ENCODE measurements at regions not wholly inside any gene's neighbourhood (a gene's known extent, or its start where the extent isn't known, plus 50 kb on each side); places are given as distances from the start of the nearest gene placed in this dataset.

GRCh38 chr7:42739638-42740037 lies 172.2 kb downstream of the C7orf25 start:
- no peak overlapping the region for H3K4me3 ChIP-seq (ENCODE audit: low read length)
- no peaks in the 10 kb centered on the region for H3K27me3 ChIP-seq (ENCODE audit: insufficient read depth, low read length)
- H3K4me1 ChIP-seq (ENCODE audit: insufficient read depth, low read length) = peaks cover 3% of the 10 kb centered on the region; the same call in 1 of the 2 replicates
- no peaks in the 10 kb centered on the region for H3K9me3 ChIP-seq (ENCODE audit: insufficient read depth, low read depth, low read length)
- H3K27ac ChIP-seq (ENCODE audit: low read length) = no peak overlapping the region
- no peak overlapping the region for H3K9ac ChIP-seq (ENCODE audit: low read depth, low read length)
- H3K36me3 ChIP-seq (ENCODE audit: insufficient read depth, low read depth, low read length) = no peaks in the 10 kb centered on the region

GRCh38 chr7:42736931-42737330 lies 174.9 kb downstream of the C7orf25 start:
- Histone ChIP-seq H3K36me3 (ENCODE audit: insufficient read depth, low read depth, low read length) (no peaks in the 10 kb centered on the region), H3K27ac (ENCODE audit: low read length) (no peak overlapping the region), H3K27me3 (ENCODE audit: insufficient read depth, low read length) (no peaks in the 10 kb centered on the region), H3K4me1 (ENCODE audit: insufficient read depth, low read length) (no peaks in the 10 kb centered on the region), H3K9me3 (ENCODE audit: insufficient read depth, low read depth, low read length) (no peaks in the 10 kb centered on the region), H3K9ac (ENCODE audit: low read depth, low read length) (no peak overlapping the region), H3K4me3 (ENCODE audit: low read length) (no peak overlapping the region)

DNA sequence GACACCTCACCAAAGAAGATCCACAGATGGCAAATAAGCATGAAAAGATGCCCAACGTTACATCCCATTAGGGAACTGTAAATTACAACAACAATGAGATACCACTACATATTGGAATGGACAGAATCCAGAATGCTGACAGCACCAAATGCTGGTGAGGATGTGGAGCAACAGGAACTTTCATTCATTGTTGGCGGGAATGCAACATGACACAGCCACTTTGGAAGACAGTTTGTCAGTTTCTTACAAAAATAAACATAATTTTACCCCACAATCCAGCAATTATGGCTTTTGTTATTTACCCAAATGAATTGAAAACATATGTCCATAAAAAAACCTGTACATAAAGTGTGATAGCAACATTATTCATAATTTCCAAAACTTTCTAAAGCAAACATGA lies 176.8 kb downstream of the C7orf25 start:
- H3K36me3 ChIP-seq (ENCODE audit: insufficient read depth, low read depth, low read length) = no peaks in the 10 kb centered on the region
- H3K4me3 ChIP-seq (ENCODE audit: low read length) = no peak overlapping the region
- no peaks in the 10 kb centered on the region for H3K4me1 ChIP-seq (ENCODE audit: insufficient read depth, low read length)
- H3K9ac ChIP-seq (ENCODE audit: low read depth, low read length) = no peak overlapping the region
- no peak overlapping the region for H3K27ac ChIP-seq (ENCODE audit: low read length)
- H3K9me3 ChIP-seq (ENCODE audit: insufficient read depth, low read depth, low read length) = no peaks in the 10 kb centered on the region
- H3K27me3 ChIP-seq (ENCODE audit: insufficient read depth, low read length) = no peaks in the 10 kb centered on the region

DNA sequence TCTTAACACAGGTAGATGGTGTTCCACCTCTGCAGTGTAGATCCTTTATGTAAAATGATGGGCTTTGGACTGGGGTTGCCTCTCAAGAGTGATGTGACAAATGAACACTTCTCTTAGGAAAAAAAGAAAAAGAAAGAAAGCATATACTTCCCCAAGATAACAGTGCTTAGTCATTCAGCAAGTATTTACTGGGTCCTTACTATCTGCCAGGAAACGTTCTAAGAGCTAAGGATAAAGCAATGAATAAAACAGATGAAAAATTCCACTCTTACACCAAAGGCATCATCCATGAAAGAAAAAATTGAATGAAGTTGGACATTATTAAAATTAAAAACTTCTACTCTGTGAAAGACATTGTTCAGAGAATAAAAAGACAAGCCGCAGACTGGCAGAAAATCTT lies 177.3 kb downstream of the C7orf25 start:
- Histone ChIP-seq H3K9ac (ENCODE audit: low read depth, low read length) (no peak overlapping the region), H3K36me3 (ENCODE audit: insufficient read depth, low read depth, low read length) (no peaks in the 10 kb centered on the region), H3K27me3 (ENCODE audit: insufficient read depth, low read length) (no peaks in the 10 kb centered on the region), H3K9me3 (ENCODE audit: insufficient read depth, low read depth, low read length) (no peaks in the 10 kb centered on the region), H3K27ac (ENCODE audit: low read length) (no peak overlapping the region), H3K4me3 (ENCODE audit: low read length) (no peak overlapping the region), H3K4me1 (ENCODE audit: insufficient read depth, low read length) (no peaks in the 10 kb centered on the region)

DNA sequence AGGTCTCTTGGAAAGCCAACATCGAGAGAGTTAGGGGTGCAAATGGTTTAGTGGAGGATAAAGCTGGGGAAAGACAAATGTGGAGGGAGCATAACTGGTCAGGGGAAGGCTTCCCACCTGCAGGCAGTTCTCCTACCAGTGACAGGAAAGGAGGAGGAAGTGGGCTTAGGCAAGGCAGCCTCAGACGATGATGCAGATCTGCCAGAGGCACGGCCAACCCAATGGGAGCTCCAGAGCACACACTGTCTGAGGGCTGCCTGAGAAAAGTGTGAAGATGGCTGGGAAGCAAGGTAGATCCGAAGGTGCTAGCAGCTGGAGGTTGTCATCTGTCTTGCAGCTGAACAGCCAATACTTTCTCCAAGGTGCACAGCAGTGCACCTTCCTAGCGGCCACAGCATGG lies 178.8 kb downstream of the C7orf25 start:
- Histone ChIP-seq H3K27ac (ENCODE audit: low read length) (no peak overlapping the region), H3K36me3 (ENCODE audit: insufficient read depth, low read depth, low read length) (no peaks in the 10 kb centered on the region), H3K4me1 (ENCODE audit: insufficient read depth, low read length) (no peaks in the 10 kb centered on the region), H3K9ac (ENCODE audit: low read depth, low read length) (no peak overlapping the region), H3K9me3 (ENCODE audit: insufficient read depth, low read depth, low read length) (no peaks in the 10 kb centered on the region), H3K4me3 (ENCODE audit: low read length) (no peak overlapping the region), H3K27me3 (ENCODE audit: insufficient read depth, low read length) (no peaks in the 10 kb centered on the region)

- H3K27ac ChIP-seq (ENCODE audit: low read length) = no peak overlapping the region
- no peaks in the 10 kb centered on the region for H3K4me1 ChIP-seq (ENCODE audit: insufficient read depth, low read length)
- no peaks in the 10 kb centered on the region for H3K36me3 ChIP-seq (ENCODE audit: insufficient read depth, low read depth, low read length)
- no peak overlapping the region for H3K9ac ChIP-seq (ENCODE audit: low read depth, low read length)
- no peak overlapping the region for H3K4me3 ChIP-seq (ENCODE audit: low read length)
- H3K27me3 ChIP-seq (ENCODE audit: insufficient read depth, low read length) = no peaks in the 10 kb centered on the region
- no peaks in the 10 kb centered on the region for H3K9me3 ChIP-seq (ENCODE audit: insufficient read depth, low read depth, low read length)
Measured at GRCh38 chr7:42730586-42730985, 181.3 kb downstream of the C7orf25 start.

DNA sequence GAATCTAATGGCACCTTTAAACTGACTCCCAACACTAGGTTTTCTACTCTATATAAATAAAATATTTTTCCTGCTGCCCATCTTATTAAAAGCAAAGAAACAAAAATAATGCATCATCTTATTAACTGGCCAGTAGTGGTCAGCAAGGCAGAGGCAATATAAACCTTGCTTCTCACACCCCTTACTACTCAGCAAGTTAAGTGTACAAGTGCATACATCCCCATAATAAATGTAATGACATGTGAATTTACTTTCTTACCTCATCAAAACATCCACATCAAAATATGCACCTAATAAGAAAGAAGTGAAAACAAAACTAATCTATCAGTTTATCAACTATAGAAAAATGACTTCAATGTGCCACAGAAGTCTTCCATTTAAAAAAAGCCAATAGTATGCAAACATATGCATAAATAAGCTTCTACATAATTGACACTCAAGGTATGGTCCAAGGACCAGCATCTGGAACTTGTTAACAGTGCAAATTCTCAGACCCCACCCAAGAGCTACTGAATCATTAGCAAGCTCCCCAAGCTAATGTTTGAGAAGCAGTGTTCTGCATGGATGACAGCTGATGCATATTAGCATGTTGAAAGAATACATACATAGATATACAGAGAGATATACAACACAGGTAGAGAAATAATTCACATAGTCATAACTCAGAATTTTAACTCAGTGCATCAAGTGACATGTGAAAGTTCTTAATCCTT lies 182.7 kb downstream of the C7orf25 start:
- Histone ChIP-seq H3K9ac (ENCODE audit: low read depth, low read length) (no peak overlapping the region), H3K36me3 (ENCODE audit: insufficient read depth, low read depth, low read length) (no peaks in the 10 kb centered on the region), H3K4me1 (ENCODE audit: insufficient read depth, low read length) (no peaks in the 10 kb centered on the region), H3K9me3 (ENCODE audit: insufficient read depth, low read depth, low read length) (no peaks in the 10 kb centered on the region), H3K27ac (ENCODE audit: low read length) (no peak overlapping the region), H3K27me3 (ENCODE audit: insufficient read depth, low read length) (no peaks in the 10 kb centered on the region), H3K4me3 (ENCODE audit: low read length) (no peak overlapping the region)

- Histone ChIP-seq H3K9me3 (ENCODE audit: insufficient read depth, low read depth, low read length) (no peaks in the 10 kb centered on the region), H3K4me1 (ENCODE audit: insufficient read depth, low read length) (no peaks in the 10 kb centered on the region), H3K27me3 (ENCODE audit: insufficient read depth, low read length) (no peaks in the 10 kb centered on the region), H3K9ac (ENCODE audit: low read depth, low read length) (no peak overlapping the region), H3K27ac (ENCODE audit: low read length) (no peak overlapping the region), H3K36me3 (ENCODE audit: insufficient read depth, low read depth, low read length) (no peaks in the 10 kb centered on the region), H3K4me3 (ENCODE audit: low read length) (no peak overlapping the region)
Measured at GRCh38 chr7:42727451-42727850, 184.4 kb downstream of the C7orf25 start.

GRCh38 chr7:42726066-42726785 lies 185.6 kb downstream of the C7orf25 start:
- Histone ChIP-seq H3K4me3 (ENCODE audit: low read length) (no peak overlapping the region), H3K9ac (ENCODE audit: low read depth, low read length) (no peak overlapping the region), H3K4me1 (ENCODE audit: insufficient read depth, low read length) (peaks cover 7% of the 10 kb centered on the region; the same call in 1 of the 2 replicates), H3K27ac (ENCODE audit: low read length) (no peak overlapping the region), H3K27me3 (ENCODE audit: insufficient read depth, low read length) (no peaks in the 10 kb centered on the region), H3K36me3 (ENCODE audit: insufficient read depth, low read depth, low read length) (no peaks in the 10 kb centered on the region), H3K9me3 (ENCODE audit: insufficient read depth, low read depth, low read length) (no peaks in the 10 kb centered on the region)

GRCh38 chr7:42722716-42723115 lies 189.2 kb downstream of the C7orf25 start:
- H3K9ac ChIP-seq (ENCODE audit: low read depth, low read length) = no peak overlapping the region
- no peak overlapping the region for H3K27ac ChIP-seq (ENCODE audit: low read length)
- H3K4me1 ChIP-seq (ENCODE audit: insufficient read depth, low read length) = peaks cover 12% of the 10 kb centered on the region; the same call in 1 of the 2 replicates
- no peak overlapping the region for H3K4me3 ChIP-seq (ENCODE audit: low read length)
- no peaks in the 10 kb centered on the region for H3K27me3 ChIP-seq (ENCODE audit: insufficient read depth, low read length)
- no peaks in the 10 kb centered on the region for H3K36me3 ChIP-seq (ENCODE audit: insufficient read depth, low read depth, low read length)
- H3K9me3 ChIP-seq (ENCODE audit: insufficient read depth, low read depth, low read length) = no peaks in the 10 kb centered on the region

- Histone ChIP-seq H3K9ac (ENCODE audit: low read depth, low read length) (no peak overlapping the region), H3K4me1 (ENCODE audit: insufficient read depth, low read length) (peaks cover 12% of the 10 kb centered on the region; the same call in 1 of the 2 replicates), H3K27ac (ENCODE audit: low read length) (no peak overlapping the region), H3K9me3 (ENCODE audit: insufficient read depth, low read depth, low read length) (no peaks in the 10 kb centered on the region), H3K27me3 (ENCODE audit: insufficient read depth, low read length) (no peaks in the 10 kb centered on the region), H3K36me3 (ENCODE audit: insufficient read depth, low read depth, low read length) (no peaks in the 10 kb centered on the region), H3K4me3 (ENCODE audit: low read length) (no peak overlapping the region)
Measured at GRCh38 chr7:42722198-42722597, 189.7 kb downstream of the C7orf25 start.
